Naive thymus-derived CD8-positive, alpha-beta T cell (primary cell): ENCODE measurements at regions not wholly inside any gene's neighbourhood (a gene's known extent, or its start where the extent isn't known, plus 50 kb on each side); places are given as distances from the start of the nearest gene placed in this dataset.
"Not testable (repeated sequence)": the region's sequence is repeated elsewhere in the genome, so short reads cannot be mapped to it uniquely, and the experiment has no call there.

Experiments used
- ATAC-seq, 2 donors: fragments of 150-1000 bp; cut with Tn5 transposase in 1 of 2; sonication (Bioruptor Pico), chemical (Tn5 transposase) in 1 of 2; 1 replicate in 1 of 2; 2 replicates in 1 of 2; pipeline ENCODE4 v1.10.0; 2021; ENCODE audit warnings: mild to moderate bottlenecking in 2 of 2, moderate library complexity in 2 of 2
- POLR2A ChIA-PET: fragments of 350-600 bp; sonication (Branson Sonifier 250); formaldehyde crosslinking; loops from one replicate; lab custom pipeline; 2021; ENCODE audit warnings: antibody characterized with exemption; lab: Charles Lee
- DNase-seq, 10 donors: peaks; one replicate each; pipeline versions ENCODE4 v3.0.0 to v3.0.0-alpha.2; 2020 to 2022
- H3K27ac Mint-ChIP-seq, 10 donors: one replicate each; pipeline ENCODE4 v1.8.0; 2020 to 2022; ENCODE audit warnings: mild to moderate bottlenecking in 10 of 10, mixed read lengths in 10 of 10, moderate library complexity in 4 of 10, inconsistent platforms in 1 of 10
- H3K27me3 Mint-ChIP-seq, 5 donors: one replicate each; pipeline ENCODE4 v1.8.0; 2021 to 2022; ENCODE audit warnings: mixed read lengths in 5 of 5
- H3K36me3 Mint-ChIP-seq, 3 donors: one replicate each; pipeline ENCODE4 v1.8.0; 2020 to 2022; ENCODE audit warnings: mixed read lengths in 3 of 3, mild to moderate bottlenecking in 2 of 3, inconsistent platforms in 1 of 3
- H3K4me1 Mint-ChIP-seq, 4 donors: one replicate each; pipeline ENCODE4 v1.8.0; 2021 to 2022; ENCODE audit warnings: mixed read lengths in 4 of 4
- H3K4me3 Mint-ChIP-seq, 10 donors: one replicate each; pipeline ENCODE4 v1.8.0; 2020 to 2022; ENCODE audit warnings: mild to moderate bottlenecking in 10 of 10, mixed read lengths in 10 of 10, moderate library complexity in 6 of 10, inconsistent platforms in 1 of 10
- H3K9me3 Mint-ChIP-seq, 9 donors: one replicate each; pipeline ENCODE4 v1.8.0; 2020 to 2022; ENCODE audit warnings: mixed read lengths in 9 of 9, mild to moderate bottlenecking in 3 of 9, inconsistent platforms in 1 of 9, moderate library complexity in 1 of 9

GRCh38 chr2:236918545-236918944, 167.1 kb upstream of the COPS8 start:
- Mint-ChIP-seq H3K4me1 (no peaks in the 10 kb centered on the region), H3K27ac (no peak overlapping the region), H3K27me3 (peaks cover 3 to 22% (median 5%) of the 10 kb centered on the region in 5 donors), H3K36me3 (no peaks in the 10 kb centered on the region), H3K4me3 (no peak overlapping the region), H3K9me3 (no peaks in the 10 kb centered on the region)
- ATAC-seq (no peak), DNase-seq (no peak)
- POLR2A ChIA-PET, result no interaction called here

DNA sequence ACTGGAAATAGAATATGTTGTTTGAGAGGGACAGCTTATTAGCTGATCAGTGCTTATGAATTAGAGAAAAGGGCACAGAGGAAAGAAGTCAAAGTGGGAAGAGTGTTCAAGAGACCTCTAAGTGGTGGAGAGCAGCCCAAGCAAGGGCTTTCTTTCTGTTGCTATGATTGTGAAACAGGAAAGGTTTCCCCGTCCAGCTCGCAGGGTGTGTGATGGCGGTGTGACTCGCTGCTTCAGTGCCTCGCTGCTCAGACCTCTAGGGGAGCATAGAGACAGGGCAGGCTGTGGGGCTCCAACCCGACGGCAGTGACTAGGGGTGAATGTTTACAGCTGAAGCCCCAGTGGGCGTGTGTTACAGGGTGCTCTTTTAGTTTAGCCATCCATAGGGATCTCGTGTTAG, 166.5 kb upstream of the COPS8 start:
- no peaks in the 10 kb centered on the region for H3K9me3 Mint-ChIP-seq
- no peak overlapping the region for H3K4me3 Mint-ChIP-seq
- H3K36me3 Mint-ChIP-seq, result no peaks in the 10 kb centered on the region
- POLR2A ChIA-PET, result no interaction called here
- no peak overlapping the region for H3K27ac Mint-ChIP-seq
- DNase-seq (no peak), ATAC-seq (no peak)
- no peaks in the 10 kb centered on the region for H3K4me1 Mint-ChIP-seq
- H3K27me3 Mint-ChIP-seq, result peaks cover 3 to 22% (median 5%) of the 10 kb centered on the region in 5 donors

- H3K36me3 Mint-ChIP-seq, ATAC-seq, H3K9me3 Mint-ChIP-seq, POLR2A ChIA-PET, DNase-seq, H3K27ac Mint-ChIP-seq, H3K4me1 Mint-ChIP-seq, H3K4me3 Mint-ChIP-seq: not testable (repeated sequence)
- peaks cover 3 to 22% (median 5%) of the 10 kb centered on the region in 5 donors for H3K27me3 Mint-ChIP-seq
Measured at GRCh38 chr2:236919801-236920379, 165.8 kb upstream of the COPS8 start.

DNA sequence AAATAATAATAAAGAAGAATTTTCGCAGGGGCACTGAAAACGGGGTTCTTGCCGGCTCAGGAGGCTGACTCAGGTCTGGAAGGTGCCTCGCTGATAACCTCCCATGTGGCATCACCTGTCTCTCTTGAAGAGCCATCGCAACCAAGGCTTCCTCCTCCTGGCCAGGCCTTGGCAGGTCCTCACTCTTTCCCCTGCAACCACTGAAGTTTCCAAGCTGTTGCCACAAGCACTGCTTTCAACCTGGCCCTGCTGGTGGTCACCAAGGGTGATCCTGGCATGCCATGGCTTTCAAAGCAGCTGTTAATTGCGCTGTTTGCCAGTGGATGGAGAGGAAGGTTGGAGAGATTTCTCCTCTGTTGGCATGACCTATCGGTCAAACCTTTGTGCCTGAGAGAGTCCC, 163.6 kb upstream of the COPS8 start:
- POLR2A ChIA-PET, result interaction anchor here (0.5 kb wide), 1 partner anchor 28 kb away, joined by 4 read pairs; no protein-coding TSS in a partner anchor
- H3K27ac Mint-ChIP-seq, result no peak overlapping the region
- H3K36me3 Mint-ChIP-seq, result no peaks in the 10 kb centered on the region
- no peak for DNase-seq
- H3K4me3 Mint-ChIP-seq, result no peak overlapping the region
- H3K4me1 Mint-ChIP-seq, result no peaks in the 10 kb centered on the region
- H3K9me3 Mint-ChIP-seq, result no peaks in the 10 kb centered on the region
- ATAC-seq, result no peak
- H3K27me3 Mint-ChIP-seq, result peaks cover 3 to 26% (median 12%) of the 10 kb centered on the region in 5 donors

DNA sequence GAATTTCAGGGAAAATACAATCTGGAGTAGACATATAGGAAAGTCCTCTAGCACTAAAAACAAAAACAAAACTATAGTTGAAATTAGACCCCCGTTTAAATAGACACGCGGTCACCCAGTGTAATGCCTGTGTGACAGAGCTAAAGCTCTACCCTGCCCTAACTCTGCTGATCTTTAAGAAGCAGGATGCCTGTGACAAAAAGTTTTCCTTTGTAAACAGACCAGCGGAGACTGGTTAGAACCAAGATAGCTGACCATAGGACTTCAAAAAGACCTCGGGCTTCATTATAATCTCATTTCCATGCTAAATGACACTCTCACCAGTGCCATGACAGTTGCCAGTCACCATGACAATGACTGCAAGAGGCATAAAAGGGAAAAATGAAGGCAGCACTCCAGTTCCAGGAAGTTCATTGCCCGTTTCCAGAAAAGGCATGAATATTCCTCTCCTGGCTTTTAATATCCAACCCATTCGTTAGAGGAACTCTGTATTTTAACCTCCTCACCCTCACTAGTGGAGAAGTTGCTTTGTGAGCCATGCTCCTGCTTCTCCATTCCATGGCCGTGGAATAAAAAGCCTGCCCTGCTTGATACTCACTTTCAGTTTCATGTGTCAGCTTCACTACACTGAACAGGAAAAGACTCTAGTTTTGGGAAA, 157.2 kb upstream of the COPS8 start:
- POLR2A ChIA-PET, result no interaction called here
- Mint-ChIP-seq H3K27me3 (peaks cover 8 to 19% (median 12%) of the 10 kb centered on the region in 5 donors), H3K4me1 (peaks cover 0 to 5% (median 3%) of the 10 kb centered on the region in 4 donors), H3K9me3 (no peaks in the 10 kb centered on the region), H3K36me3 (no peaks in the 10 kb centered on the region), H3K4me3 (peak overlapping the region; percentile 48 to 83 (median 72)), H3K27ac (peak overlapping the region in 1 of 10 donors; percentile 22)
- DNase-seq (peak in 1 of 10 donors; percentile 4), ATAC-seq (peak in 1 of 2 donors; percentile 44)

DNA sequence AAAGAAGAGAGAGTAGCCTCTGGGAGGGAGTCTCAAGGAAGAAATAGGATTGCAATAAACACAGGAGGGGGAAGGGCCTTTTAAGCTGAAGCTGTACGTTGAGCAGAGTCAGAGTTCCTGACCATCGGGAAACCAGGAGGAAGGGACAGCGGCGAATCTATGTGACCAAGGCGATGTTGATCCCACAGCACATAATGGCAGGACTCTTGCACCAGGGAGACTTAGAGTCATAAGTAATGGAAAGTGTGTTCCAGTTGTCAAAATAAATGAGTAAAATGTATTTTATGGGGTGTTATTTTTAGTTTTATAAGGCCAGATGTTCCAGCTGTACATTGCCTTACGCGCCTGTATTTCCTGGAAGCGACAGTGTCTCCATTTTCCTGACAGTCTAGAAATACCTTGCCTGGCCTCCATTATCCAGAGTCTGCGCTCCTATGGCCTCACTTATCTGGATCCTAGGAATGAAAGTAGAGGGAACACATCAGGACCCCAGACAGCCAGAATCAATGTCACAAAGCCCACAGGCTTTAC, 152.8 kb upstream of the COPS8 start:
- H3K4me3 Mint-ChIP-seq, result no peak overlapping the region
- no peaks in the 10 kb centered on the region for H3K9me3 Mint-ChIP-seq
- no peak overlapping the region for H3K27ac Mint-ChIP-seq
- POLR2A ChIA-PET, result no interaction called here
- peaks cover 7 to 14% (median 8%) of the 10 kb centered on the region in 5 donors for H3K27me3 Mint-ChIP-seq
- DNase-seq (no peak), ATAC-seq (no peak)
- H3K36me3 Mint-ChIP-seq, result no peaks in the 10 kb centered on the region
- H3K4me1 Mint-ChIP-seq, result peaks cover 0 to 7% (median 3%) of the 10 kb centered on the region in 4 donors

DNA sequence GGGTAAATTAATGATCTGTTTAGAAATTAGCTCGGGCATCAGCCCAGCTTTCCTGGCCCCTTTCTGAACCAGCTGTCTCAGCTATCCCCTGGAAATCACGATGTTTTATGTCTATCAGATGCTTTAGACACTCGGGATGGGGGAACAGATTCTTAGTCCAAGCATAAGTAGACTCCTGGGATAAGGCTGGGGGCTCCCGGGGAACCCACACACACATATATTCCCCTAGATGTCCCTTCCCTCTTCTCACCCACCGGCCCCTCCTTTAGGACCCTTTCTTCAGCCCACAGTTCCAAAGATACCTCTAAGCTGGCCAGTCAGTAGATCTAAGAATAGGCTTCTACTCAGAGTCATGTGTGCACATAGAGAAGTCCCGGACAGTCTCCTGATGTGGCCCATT, 151.5 kb upstream of the COPS8 start:
- H3K27me3 Mint-ChIP-seq, result peaks cover 2 to 11% (median 7%) of the 10 kb centered on the region in 5 donors
- no peak overlapping the region for H3K4me3 Mint-ChIP-seq
- H3K27ac Mint-ChIP-seq, result no peak overlapping the region
- no peak for ATAC-seq
- no peaks in the 10 kb centered on the region for H3K36me3 Mint-ChIP-seq
- peaks cover 0 to 8% (median 0%) of the 10 kb centered on the region in 4 donors for H3K4me1 Mint-ChIP-seq
- POLR2A ChIA-PET, result no interaction called here
- DNase-seq, result no peak
- no peaks in the 10 kb centered on the region for H3K9me3 Mint-ChIP-seq

GRCh38 chr2:236934656-236935055, 151.0 kb upstream of the COPS8 start:
- no peaks in the 10 kb centered on the region for H3K9me3 Mint-ChIP-seq
- POLR2A ChIA-PET, result no interaction called here
- no peaks in the 10 kb centered on the region for H3K36me3 Mint-ChIP-seq
- H3K27ac Mint-ChIP-seq, result peak overlapping the region in 1 of 10 donors; percentile 16
- no peak overlapping the region for H3K4me3 Mint-ChIP-seq
- H3K4me1 Mint-ChIP-seq, result peaks cover 0 to 8% (median 0%) of the 10 kb centered on the region in 4 donors
- DNase-seq (no peak), ATAC-seq (no peak)
- peaks cover 2 to 11% (median 7%) of the 10 kb centered on the region in 5 donors for H3K27me3 Mint-ChIP-seq

DNA sequence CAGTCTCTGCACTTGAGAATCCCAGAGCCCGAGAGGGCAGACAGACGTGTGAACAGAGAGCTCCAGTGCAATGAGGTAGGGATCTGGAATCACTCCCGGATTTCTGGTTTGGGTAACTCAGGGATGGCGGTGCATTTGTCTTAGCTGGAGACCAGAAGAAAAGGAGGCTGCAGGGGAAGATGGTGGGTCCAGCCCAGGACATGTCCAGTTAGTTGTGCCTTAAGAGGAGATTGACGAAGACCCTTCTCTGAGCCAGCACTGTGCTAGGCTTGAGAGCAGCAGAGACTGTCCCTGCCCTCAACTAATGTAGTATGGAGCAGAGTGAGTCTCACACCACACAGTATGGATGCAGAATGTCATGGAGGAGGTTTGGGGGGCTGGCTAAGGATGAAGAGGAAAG, 150.6 kb upstream of the COPS8 start:
- H3K36me3 Mint-ChIP-seq, result no peaks in the 10 kb centered on the region
- peak overlapping the region in 2 of 10 donors; percentile 8 to 35 for H3K27ac Mint-ChIP-seq
- H3K4me3 Mint-ChIP-seq, result no peak overlapping the region
- peaks cover 2 to 10% (median 7%) of the 10 kb centered on the region in 5 donors for H3K27me3 Mint-ChIP-seq
- POLR2A ChIA-PET, result no interaction called here
- ATAC-seq (no peak), DNase-seq (no peak)
- peaks cover 0 to 8% (median 0%) of the 10 kb centered on the region in 4 donors for H3K4me1 Mint-ChIP-seq
- no peaks in the 10 kb centered on the region for H3K9me3 Mint-ChIP-seq

- Mint-ChIP-seq H3K4me3 (no peak overlapping the region), H3K4me1 (peaks cover 0 to 8% (median 0%) of the 10 kb centered on the region in 4 donors), H3K9me3 (no peaks in the 10 kb centered on the region), H3K27ac (no peak overlapping the region), H3K36me3 (no peaks in the 10 kb centered on the region), H3K27me3 (peaks cover 2 to 10% (median 7%) of the 10 kb centered on the region in 5 donors)
- POLR2A ChIA-PET, result no interaction called here
- ATAC-seq (no peak), DNase-seq (no peak)
Measured at GRCh38 chr2:236935631-236936445, 149.9 kb upstream of the COPS8 start.

- Mint-ChIP-seq H3K27me3 (peaks cover under 1 to 10% (median 6%) of the 10 kb centered on the region in 5 donors), H3K9me3 (no peaks in the 10 kb centered on the region), H3K4me1 (peaks cover 0 to 8% (median 0%) of the 10 kb centered on the region in 4 donors), H3K27ac (no peak overlapping the region), H3K36me3 (no peaks in the 10 kb centered on the region), H3K4me3 (no peak overlapping the region)
- DNase-seq, result no peak
- POLR2A ChIA-PET, result no interaction called here
- no peak for ATAC-seq
Measured at GRCh38 chr2:236936446-236936940, 149.2 kb upstream of the COPS8 start.

DNA sequence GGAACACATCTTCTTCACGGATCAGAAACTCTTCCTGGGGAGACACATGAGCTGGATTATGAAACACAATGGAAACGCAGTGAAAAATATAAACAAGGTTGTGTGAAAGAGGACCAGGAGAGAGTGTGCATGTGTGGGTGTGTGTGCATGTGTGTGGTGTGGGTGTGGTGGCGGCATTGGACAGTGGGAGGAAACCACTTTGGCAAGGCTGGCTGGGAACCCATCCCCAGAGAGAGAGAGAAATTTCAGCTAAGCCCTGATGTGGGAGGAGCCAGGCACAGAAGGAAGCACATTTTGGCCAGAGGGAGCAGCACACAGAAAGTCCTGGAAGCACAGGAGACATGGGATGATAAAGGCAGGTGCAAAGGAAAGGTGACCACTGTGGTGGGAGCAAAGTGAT, 147.6 kb upstream of the COPS8 start:
- peak overlapping the region in 3 of 10 donors; percentile 16 to 63 (median 53) for H3K27ac Mint-ChIP-seq
- peaks cover 0 to 8% (median 0%) of the 10 kb centered on the region in 5 donors for H3K27me3 Mint-ChIP-seq
- DNase-seq, result no peak
- POLR2A ChIA-PET, result no interaction called here
- H3K4me1 Mint-ChIP-seq, result peaks cover 0 to 4% (median 0%) of the 10 kb centered on the region in 4 donors
- no peaks in the 10 kb centered on the region for H3K36me3 Mint-ChIP-seq
- H3K9me3 Mint-ChIP-seq, result no peaks in the 10 kb centered on the region
- H3K4me3 Mint-ChIP-seq, result no peak overlapping the region
- ATAC-seq, result no peak
